NT2/D1 (cell line): ENCODE measurements at regions not wholly inside any gene's neighbourhood (a gene's known extent, or its start where the extent isn't known, plus 50 kb on each side); places are given as distances from the start of the nearest gene placed in this dataset.

Source experiments
- SUZ12 ChIP-seq: IDR thresholded peaks from 2 replicates; pipeline ENCODE4 v1.6.1; 2011; ENCODE audit not compliant: insufficient read length, insufficient read depth; ENCODE audit errors: extremely low read depth
- YY1 ChIP-seq: IDR thresholded peaks from 2 replicates; pipeline ENCODE4 v1.6.1; 2011; ENCODE audit not compliant: insufficient read length, insufficient read depth
- ZNF274 ChIP-seq: IDR thresholded peaks from 2 replicates; pipeline ENCODE4 v1.6.1; 2011; ENCODE audit warnings: mild to moderate bottlenecking, low read depth, low read length

GRCh38 chr20:56735084-56735642 lies 106.1 kb downstream of the TFAP2C start:
- TF ChIP-seq YY1 (no peak), ZNF274 (no peak), SUZ12 (no peak)
